HT-29 (cell line): ENCODE measurements at regions not wholly inside any gene's neighbourhood (a gene's known extent, or its start where the extent isn't known, plus 50 kb on each side); places are given as distances from the start of the nearest gene placed in this dataset.

Source experiments
- DNase-seq: peaks from one replicate; pipeline ENCODE4 v3.0.0-alpha.2; 2015; ENCODE audit warnings: low spot score

DNA sequence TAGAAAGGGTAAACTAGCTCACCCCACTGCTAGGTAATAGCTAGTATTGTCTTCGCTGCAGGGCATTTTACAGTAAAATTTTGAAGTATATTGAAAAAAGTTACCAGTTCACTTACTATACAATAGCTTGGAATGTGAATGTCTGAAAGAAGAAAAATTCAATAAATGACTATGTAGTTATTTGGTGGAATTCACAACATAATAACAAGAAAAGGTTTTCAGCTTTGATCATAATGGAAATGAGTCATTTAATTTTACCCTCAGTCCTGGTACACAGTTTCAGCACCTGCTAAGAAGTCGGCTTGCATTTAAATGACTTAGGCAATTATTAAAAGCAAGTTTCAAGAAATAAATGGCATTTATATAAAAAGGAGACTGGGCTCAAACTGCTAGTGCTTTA, 90.4 kb downstream of the NUP35 start:
- no peak for DNase-seq

DNA sequence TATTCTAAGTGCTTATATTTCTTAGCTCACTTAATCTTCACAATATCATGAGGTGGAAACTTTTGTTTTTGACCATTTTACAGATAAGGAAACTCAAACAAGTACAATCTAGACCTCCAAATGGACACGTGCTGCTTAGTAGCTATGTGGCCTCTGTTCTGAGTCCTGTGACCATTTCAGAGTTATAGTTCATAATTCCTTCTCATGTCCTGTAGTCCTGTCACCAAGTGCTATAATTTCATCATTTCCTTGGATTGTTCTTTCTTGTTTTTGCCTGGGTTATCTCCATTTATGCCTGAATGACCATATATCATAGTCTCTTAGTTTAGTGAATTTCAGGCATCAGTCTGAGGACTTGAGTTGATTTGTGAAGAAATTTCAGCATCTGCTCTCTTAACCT, 91.7 kb downstream of the NUP35 start:
- no peak for DNase-seq

DNA sequence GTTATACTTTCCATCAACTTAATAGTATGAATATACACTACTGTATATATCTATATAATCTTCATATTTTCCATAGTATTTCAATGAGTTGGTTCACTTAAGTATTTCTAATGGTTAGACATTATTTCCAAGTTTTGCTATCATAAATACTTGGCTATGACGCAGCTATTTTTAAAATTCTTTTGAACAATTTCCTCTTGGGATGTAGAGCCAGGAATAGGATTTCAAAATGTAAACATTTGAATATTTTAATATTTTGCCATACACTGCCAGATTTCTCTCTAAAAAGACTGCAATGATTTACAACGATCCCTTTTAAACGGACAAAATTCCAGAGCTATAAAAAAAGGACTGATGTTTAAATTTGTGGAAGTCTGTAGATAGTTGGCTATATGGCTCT, 95.6 kb downstream of the NUP35 start:
- DNase-seq = no peak

DNA sequence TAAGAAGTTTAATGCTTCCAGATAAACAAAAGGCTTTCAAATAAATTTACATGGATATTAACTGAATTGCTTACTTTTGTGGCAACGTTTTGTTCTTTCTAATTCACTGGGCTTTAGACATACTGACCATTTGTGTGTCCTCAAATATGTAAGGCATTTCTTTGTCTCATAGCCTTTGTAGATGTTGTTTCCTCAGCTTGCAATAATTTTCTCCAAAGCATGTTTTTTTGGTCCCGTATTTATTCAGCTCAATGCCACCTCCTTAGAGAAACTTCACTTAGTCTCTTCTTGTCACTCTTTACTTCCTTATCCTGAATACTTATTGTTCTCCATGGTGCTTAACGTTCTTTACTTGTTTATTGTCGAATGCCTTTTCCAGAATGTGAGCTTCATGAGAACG, 98.5 kb downstream of the NUP35 start:
- DNase-seq = no peak

DNA sequence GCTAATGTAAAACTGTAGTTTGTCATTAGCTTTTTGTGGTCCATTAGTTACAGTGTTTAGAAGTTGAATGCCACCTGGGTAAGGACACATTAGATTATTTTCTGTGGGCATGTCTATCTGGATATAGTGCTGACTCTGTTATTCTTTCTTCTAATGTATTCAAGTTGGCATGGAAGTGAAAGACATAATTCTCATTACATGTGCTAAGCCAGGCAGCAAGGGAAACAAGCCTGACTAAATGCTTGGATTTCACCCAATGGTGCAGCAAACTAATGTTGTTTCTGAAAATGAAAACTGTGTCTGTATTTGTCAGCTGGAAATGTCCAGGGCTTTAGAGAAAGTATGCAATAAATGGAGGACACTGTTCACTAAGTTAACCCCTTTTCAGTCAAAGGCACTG, 100.7 kb downstream of the NUP35 start:
- DNase-seq = no peak

DNA sequence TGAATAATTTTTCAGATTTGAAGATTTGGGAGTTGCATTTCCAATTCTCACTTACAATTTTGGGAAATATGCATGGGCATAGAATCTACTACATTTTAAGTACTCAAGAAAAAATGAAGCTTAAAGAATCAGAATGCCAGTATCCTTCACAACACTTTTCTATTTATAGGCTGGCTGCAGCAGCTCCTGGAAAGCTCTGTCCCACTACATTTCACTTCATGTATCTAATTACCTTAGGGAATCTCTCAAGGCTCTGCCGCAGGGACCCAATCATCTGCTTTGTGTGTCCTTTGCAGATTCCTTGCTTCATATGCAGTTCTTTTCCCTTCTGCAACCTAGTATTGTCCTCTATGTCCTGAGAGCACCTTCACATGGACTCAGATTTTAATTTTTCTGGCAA, 102.9 kb downstream of the NUP35 start:
- DNase-seq = no peak

DNA sequence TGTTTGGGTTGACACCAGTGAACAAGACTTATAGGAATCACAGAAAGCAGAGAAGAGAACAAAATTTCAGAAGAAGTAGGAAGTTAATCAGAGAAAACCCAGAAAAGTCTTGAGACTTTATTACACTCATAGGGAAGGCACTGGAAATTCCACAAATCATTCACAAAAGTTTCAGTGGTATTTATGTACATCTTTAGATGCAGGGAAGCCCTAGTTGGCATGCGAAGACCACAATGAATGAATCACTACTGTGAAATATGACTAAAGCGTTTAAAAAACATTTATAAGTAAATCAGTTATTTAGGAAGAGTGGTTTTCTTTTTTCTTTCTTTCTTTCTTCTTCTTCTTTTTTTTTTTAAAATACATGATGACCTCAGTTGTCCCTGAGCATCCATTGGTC, 105.1 kb downstream of the NUP35 start:
- no peak for DNase-seq

DNA sequence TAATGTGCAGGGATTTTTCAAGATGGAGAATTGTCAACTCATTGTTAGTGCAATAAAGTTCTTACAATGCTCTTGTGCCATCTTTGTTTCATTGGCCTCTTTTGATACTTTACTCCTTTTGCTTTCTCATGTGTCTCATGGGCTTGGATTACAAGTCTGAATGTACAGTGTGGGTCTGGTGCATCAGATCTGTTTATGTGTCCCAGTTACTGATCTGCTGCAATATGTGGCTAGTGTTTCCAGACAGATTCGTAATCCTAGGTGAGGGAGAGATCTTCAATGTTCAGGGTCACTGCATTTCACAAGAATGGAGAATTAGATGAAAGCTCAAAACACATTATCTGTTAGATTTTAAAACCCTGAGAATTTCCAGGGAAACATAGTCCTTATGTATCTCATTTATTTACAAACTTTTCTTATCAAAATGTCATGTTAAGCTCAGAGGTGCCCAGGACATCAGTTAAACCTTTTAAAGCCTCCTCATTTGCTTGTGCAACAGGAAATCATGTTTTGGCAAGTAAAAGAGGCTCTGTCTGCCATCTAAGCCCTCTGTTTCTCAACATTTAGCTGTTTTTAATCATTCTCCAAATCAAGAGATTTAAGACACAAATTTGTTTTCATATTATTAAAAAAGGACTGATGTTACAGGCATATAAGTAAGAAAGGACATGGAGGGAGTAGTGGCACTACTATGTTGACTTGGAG, 108.1 kb downstream of the NUP35 start:
- DNase-seq = no peak

DNA sequence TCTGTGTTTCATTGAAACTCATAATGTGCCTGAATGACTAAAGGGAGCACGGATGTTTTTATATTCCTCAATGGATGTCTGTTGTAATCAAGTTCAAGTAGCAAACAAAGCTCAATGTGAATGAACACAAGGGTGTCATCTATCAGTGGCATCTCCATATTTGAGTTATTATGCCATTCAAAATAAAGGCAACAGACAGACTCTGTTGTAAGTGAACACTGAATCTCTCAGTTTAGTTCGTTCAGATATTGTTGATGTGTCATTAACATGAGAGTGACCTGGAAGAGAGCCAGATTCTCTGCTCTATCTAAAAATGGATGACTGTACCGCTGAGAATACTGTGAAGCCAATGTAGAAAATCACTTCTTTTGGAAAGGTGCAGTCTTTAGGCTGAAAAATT, 118.7 kb downstream of the NUP35 start:
- no peak for DNase-seq

DNA sequence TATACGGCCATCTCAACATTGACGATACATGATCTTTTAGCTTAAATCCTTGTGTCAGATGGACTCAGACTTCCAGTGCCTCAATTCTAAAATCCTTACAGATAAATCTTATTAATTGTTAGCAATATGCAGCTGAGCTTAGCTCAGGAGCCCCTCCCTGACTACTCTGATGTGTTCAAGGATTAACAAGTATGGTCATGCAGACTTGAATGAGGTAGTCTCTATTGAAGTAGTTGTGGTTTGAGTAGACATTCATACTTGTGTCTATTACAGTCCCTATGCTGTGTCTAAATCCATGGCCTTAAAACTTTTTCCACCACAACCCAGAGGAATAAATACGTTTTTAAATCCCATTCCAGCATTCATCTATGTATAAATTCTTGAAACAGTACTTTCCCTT, 119.5 kb downstream of the NUP35 start:
- no peak for DNase-seq

DNA sequence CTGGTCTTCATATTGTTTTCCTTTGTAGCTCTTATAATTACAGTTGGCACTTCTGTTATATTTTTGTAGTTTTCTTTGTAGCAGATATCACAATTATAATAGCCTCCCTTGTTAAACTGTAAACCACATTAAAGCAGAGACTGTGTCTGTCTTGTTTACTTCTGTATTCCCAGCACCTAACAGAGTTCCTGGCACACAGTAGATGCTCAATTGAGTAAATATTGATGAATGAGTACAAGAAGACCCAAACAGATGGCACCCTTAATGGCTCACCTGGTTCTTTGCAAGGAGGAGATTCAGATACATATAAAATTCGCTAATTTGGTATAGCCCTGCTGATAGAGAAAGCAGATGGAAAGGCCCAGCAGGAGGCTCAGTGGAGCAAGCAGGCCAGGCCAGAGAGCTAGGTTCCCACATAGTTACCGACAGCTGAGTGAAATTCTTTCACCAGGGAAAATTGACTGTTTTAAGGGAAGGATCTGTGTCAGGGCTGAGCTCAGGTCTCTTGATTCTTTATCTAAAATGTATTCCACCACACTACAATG, 120.1 kb downstream of the NUP35 start:
- no peak for DNase-seq

DNA sequence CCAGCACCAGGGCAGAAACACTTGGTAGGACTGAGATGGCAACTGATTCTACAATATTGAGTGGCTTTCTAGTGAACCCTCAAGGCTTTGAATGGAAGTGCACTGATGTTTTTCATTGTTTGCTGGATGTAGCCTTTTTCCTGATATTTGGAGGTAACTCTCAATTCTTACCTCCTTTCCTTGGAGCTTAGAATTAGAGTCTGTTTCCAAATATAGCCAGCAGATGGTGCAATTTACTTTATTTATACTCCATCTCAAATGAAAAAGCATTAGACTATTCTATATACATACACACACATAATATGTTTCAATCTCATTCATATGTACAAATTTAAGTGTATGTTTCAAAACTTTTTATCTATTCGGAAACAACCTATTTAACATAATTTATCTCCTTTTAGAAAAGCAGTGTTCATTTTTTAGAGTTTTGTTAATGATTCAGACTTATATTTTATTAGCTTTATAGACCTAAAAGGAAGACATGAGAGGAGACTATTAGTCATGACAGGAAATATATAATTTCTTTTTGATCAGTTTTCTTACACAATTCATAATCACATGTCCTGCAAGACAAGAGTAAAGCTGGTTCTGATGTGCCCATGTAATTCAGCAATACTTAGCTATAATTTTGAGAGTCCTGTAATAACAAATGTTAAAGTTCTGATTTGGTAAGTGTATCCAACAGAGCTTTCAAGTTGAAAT, 124.8 kb downstream of the NUP35 start:
- DNase-seq = peak; percentile 67

DNA sequence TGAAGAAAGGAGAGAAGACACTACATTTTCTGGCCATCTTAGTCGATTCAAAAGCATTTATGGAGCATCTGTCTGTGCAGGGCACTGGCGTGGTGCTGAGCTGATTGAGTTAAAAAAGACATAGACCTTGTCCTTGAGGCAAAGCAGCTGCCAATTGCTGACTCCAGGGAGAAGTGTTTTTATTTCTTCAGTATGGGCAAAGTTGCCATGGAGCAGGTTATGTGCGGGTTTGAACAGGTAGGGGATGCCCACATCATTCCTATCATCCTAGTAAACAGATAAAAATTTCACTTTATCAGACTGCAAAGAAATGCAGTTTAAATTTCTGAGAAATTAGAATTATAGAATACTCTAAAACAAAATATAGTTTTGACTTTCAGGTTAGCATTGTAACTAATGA, 125.8 kb downstream of the NUP35 start:
- DNase-seq = no peak

DNA sequence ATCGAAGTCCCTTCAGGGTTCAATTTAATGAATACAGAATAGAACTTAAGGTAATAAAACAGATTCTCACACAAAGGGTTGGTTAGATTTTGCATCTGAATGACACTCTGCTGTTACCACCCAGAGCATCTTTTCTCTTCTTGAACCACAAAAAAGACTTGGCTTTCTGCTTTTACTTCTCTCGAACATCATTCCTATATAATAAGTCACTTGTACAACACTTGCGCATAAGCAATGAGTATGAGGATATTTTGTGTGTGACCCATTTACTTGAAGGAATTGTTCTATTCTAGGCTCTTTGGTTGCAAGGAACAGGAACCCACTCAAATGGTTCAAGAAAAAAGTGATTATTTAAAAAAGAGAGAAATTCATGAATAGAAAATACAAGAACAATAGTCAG, 126.2 kb downstream of the NUP35 start:
- no peak for DNase-seq

DNA sequence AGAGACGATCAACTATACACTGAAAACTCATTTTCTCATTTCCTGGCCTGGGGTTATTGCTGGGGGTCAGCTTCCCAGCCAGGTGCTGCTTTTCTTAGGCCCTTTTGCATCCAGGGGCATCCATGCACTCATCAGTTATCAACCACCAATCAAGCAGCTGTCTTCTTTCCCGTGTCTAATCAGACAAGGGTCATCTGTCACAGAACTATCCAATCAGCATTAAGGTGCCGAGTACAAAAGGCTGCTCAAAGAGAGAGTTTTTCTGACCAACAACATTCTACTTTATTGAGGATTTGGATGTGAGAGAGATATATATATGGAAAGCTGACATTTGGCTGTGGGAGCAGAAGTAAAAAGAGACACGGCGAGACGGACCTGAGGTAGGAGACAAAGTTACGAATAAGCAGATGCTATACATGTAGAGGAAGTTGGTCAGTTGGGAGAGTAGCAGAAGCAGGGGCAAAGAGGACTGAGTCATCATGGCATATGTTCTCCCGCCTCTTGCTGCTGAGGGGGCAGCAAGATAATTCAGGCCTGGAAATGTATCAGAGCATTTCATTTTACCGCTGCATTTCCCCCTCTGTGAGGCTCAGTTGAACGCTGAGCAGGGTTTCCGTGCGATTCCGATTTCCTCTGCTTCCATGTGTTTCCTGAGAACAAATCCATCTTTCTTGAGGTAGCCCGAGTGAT, 129.3 kb downstream of the NUP35 start:
- no peak for DNase-seq

DNA sequence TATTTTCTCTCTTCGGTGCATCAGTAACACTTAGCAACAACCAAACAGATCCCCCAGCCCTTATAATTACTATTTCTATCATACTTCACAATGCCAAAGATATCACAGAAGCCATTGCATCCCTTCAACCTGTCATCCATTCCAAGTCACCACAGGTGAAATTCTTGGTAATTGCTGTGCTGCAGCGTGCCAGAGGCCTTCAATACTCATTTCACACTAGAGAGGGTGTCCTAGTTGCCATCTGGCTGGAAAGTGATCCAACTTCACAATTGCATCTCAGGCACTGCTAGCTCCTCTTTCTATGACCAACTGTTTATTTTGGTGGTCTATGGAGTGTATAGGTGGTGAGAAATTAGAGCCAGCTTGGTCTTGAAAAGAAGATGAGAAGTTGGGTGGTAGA, 131.2 kb downstream of the NUP35 start:
- DNase-seq = no peak

DNA sequence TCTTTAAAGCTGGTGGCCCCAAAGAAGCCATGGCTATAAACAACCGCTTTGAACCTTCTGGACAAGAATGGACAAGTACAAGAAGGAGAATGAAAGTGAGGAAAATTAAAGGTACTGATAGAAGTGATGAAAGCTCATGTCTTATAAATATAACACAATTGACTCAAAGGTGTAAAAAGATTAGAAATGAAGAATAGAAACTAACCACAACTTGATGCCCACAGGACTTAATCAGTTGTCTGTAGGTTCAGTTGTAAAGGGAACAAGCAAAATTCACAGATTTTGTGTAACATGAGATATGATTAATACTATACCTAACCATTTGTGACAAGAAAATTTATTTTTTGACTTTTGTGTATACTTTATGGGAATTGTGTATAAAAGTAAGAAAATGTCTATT, 135.7 kb downstream of the NUP35 start:
- DNase-seq = no peak

DNA sequence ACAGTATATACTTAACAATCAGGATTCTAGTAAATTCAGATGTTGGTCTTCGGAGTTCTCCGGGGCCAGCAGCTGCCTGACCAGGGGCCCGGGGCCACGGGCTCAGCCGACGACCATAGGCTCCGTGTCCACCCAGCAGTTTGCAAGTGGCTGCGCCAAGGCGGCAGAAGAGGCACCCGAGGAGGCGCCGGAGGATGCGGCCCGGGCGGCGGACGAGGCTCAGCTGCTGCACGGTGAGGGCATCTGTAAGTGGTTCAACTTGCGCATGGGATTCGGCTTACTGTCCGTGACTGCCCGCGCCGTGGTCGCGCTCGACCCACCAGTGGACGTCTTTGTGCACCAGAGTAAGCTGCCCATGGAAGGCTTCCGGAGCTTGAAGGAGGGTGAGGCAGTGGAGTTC, 136.3 kb downstream of the NUP35 start:
- DNase-seq = no peak

DNA sequence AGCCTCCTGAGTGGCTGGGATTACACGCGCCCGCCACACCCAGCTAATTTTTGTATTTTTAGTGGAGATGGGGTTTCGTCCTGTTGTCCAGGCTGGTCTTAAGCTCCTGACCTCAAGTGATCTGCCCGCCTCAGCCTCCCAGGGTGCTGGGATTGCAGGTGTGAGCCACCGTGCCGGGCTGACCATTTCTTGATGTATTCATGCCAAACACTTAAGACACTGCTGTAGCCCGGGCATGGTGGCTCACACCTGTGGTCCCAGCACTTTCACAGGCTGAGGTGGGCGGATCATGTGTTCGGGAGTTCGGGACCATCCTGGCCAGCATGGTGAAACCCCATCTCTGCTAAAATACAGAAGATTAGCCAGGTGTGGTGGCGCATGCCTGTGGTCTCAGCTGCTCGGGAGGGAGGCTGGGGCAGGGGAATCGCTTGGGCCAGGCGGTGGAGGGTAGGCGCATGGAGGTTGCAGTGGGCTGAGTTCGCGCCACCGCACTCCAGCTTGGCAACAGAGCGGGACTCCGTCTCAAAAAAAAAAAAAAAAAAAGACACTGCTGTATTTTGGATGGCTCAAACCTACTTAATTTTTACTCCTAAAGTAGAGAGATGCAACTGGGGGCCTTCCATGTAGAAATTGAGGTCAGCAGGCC, 140.8 kb downstream of the NUP35 start:
- no peak for DNase-seq

DNA sequence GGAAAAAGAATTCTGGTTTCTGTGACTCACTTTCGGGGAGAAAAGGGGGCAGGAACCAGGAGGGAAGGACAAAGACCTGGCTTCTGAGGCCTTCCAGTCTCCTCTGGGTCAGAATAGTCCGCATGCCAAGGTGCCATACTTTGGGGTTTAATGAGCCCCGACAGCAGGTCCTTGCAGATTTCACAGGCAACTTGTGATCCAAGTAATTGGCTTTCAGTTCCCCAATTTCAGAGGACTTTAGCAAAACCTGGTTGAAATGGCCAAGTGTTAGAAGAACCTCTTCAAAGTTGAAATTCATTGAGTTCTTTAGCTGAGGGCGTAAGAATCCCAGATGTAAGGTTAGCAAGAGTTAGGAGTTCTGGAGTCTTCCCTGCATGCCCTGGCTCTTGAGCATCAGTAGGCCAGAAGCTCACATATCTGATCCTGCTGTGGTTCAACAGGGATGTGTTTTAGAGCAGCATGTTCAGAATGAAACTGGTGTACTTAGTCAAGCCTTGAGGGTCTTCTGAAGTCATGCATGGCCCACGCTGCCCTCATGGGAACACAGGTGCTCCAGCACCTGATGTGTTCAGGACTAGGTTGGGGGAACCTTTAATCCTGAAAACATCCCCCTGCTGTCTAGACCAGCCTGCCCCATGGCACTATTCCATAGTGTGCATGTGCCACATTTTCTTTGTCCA, 143.0 kb downstream of the NUP35 start:
- DNase-seq = no peak

DNA sequence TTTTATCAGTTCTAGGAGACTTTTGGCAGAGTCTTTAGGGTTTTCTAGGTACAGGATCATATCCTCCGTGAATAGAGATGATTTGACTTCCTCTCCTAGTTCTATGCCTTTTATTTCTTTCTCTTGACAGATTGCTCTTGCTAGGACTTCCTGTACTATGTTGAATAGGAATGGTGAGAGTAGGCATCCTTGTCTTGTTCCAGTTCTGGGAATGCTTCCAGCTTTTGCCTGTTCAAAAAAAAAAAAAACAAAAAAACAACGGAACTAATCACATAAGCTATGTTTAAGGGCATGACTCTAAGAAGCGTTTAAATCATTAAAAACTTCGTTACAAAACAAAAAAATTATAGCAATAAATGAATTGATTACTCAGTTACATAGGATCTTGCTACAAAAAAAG, 145.7 kb downstream of the NUP35 start:
- DNase-seq = no peak

DNA sequence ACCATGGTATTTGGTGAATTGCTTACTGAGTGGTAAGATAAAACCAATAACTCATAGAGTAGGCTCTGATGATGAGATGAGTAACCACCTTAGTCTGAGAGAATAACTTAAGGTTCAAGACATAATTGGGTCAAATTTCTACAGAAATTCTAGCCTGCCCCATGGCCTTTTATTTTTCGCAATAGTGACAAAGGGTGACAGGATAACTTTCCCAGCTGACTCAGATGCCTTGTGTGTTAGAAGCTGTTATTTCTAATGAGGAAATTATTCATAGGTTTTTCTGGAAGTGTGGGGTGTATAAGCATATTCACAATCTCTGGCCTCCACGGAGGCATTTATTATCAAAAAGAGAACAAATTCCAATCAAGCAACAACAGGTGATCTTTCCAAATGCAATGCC, 159.0 kb downstream of the NUP35 start:
- no peak for DNase-seq
